M059J (cell line): ENCODE measurements at regions not wholly inside any gene's neighbourhood (a gene's known extent, or its start where the extent isn't known, plus 50 kb on each side); places are given as distances from the start of the nearest gene placed in this dataset.

Source experiments
- DNase-seq: peaks from one replicate; pipeline ENCODE4 v3.0.0-alpha.2; 2012; ENCODE audit warnings: low read depth

GRCh38 chr2:175463589-175464310 lies 282.2 kb upstream of the ATP5MC3 start:
- DNase-seq: no peak

- no peak for DNase-seq
Measured at GRCh38 chr2:175463169-175463568, 281.7 kb upstream of the ATP5MC3 start.

- DNase-seq: no peak
Measured at GRCh38 chr2:175462246-175462645, 280.7 kb upstream of the ATP5MC3 start.

GRCh38 chr2:175461839-175462238 lies 280.3 kb upstream of the ATP5MC3 start:
- DNase-seq: no peak

- DNase-seq: no peak
Measured at GRCh38 chr2:175457895-175458448, 276.5 kb upstream of the ATP5MC3 start.

- no peak for DNase-seq
Measured at GRCh38 chr2:175454953-175455389, 273.5 kb upstream of the ATP5MC3 start.

- no peak for DNase-seq
Measured at GRCh38 chr2:175450029-175450760, 268.7 kb upstream of the ATP5MC3 start.

GRCh38 chr2:175449616-175450015 lies 268.1 kb upstream of the ATP5MC3 start:
- no peak for DNase-seq

GRCh38 chr2:175446201-175446600 lies 264.7 kb upstream of the ATP5MC3 start:
- no peak for DNase-seq

GRCh38 chr2:175445281-175445680 lies 263.8 kb upstream of the ATP5MC3 start:
- no peak for DNase-seq

GRCh38 chr2:175442441-175442840 lies 260.9 kb upstream of the ATP5MC3 start:
- DNase-seq: no peak

- no peak for DNase-seq
Measured at GRCh38 chr2:175441181-175441761, 259.8 kb upstream of the ATP5MC3 start.

GRCh38 chr2:175439416-175439815 lies 257.9 kb upstream of the ATP5MC3 start:
- DNase-seq: no peak

GRCh38 chr2:175437167-175437566 lies 255.7 kb upstream of the ATP5MC3 start:
- DNase-seq: no peak

GRCh38 chr2:175436076-175436475 lies 254.6 kb upstream of the ATP5MC3 start:
- no peak for DNase-seq

- no peak for DNase-seq
Measured at GRCh38 chr2:175435012-175435411, 253.5 kb upstream of the ATP5MC3 start.

GRCh38 chr2:175432793-175433192 lies 251.3 kb upstream of the ATP5MC3 start:
- DNase-seq: no peak

GRCh38 chr2:175432021-175432420 lies 250.5 kb upstream of the ATP5MC3 start:
- DNase-seq: no peak

GRCh38 chr2:175431101-175431946 lies 249.8 kb upstream of the ATP5MC3 start:
- no peak for DNase-seq

GRCh38 chr2:175430236-175430635 lies 248.7 kb upstream of the ATP5MC3 start:
- no peak for DNase-seq

GRCh38 chr2:175418224-175418835 lies 236.8 kb upstream of the ATP5MC3 start:
- no peak for DNase-seq
